Heart left ventricle (tissue), 13 donors: ENCODE measurements at regions not wholly inside any gene's neighbourhood (a gene's known extent, or its start where the extent isn't known, plus 50 kb on each side); places are given as distances from the start of the nearest gene placed in this dataset.

ENCODE experiments used
- CTCF ChIP-seq, 12 donors: fragments of 200-600 bp; sonication (generic) in 4 of 12; IDR thresholded peaks; one replicate each; pipeline versions ENCODE4 v1.5.0 to v1.8.0; 2018 to 2022; ENCODE audit warnings: antibody characterized with exemption in 12 of 12, mild to moderate bottlenecking in 5 of 12
- POLR2A ChIP-seq, 2 donors: fragments of 450-650 bp; IDR thresholded peaks; one replicate each; pipeline ENCODE4 v1.6.1; 2017; ENCODE audit warnings: antibody characterized with exemption in 2 of 2, mild to moderate bottlenecking in 2 of 2, moderate library complexity in 2 of 2
- donor health status: ischemic (EF 13 %, LVEDD 7.1; RV severe dilation, severe dysfunction).
- donor health status: DM: no; HTN: yes; CAD: no.
- donor health status: DM: no; HTN: no; CAD: no.
- donor health status: ischemic (EF 25% LVEDD 6.9; RV normal size, moderate dysfunction).
- donor health status: ischemic (EF 25% LVEDD 5.7; RV mildly dilated, moderate dysfunction).
- donor health status: ischemic (EF 35%, LVEDD 5.7; RV mildly dilated, moderate dysfunction).
- donor health status: nonischemic (EF 11% LVEDD 7.7; RV severe dilation, severe dysfunction).
- donor health status: DM: yes; HTN: yes; CAD: no.
- donor health status: PGD.
- donor health status: ischemic (EF 29% LVEDD 5.4; RV normal size, mild dysfunction).
- donor health status: nonischemic (EF 23%, LVEDD 6.1; RV moderate dilation, normal function).

- TF ChIP-seq POLR2A (IDR thresholded peaks at IDR 0.05) (no peak), CTCF (IDR thresholded peaks at IDR 0.05) (no peak)
Observed at GRCh38 chr2:54360055-54360792, 95.9 kb upstream of the SPTBN1 start.
